ENCODE measurements at regions not wholly inside any gene's neighbourhood (a gene's known extent, or its start where the extent isn't known, plus 50 kb on each side); places are given as distances from the start of the nearest gene placed in this dataset.

GRCh38 chr10:30556189-30556588 lies 73.4 kb downstream of the LYZL2 start:
- Mint-ChIP-seq H3K4me1 (peaks cover 3% of the 10 kb centered on the region), H3K9me3 (ENCODE audit: insufficient read depth) (no peaks in the 10 kb centered on the region), H3K27me3 (peaks cover 4% of the 10 kb centered on the region), H3K4me3 (no peak overlapping the region), H3K27ac (no peak overlapping the region)
- Histone ChIP-seq H2AFZ (ENCODE audit: insufficient read depth, low read depth, low read length, poor library complexity, severe bottlenecking) (no peak overlapping the region), H3K4me3 (ENCODE audit: control extremely low read depth in 1 of 5, extremely low read depth in 1 of 5, insufficient read depth in 1 of 5, low read depth in 2 of 5, low read length in 4 of 5) (no peak overlapping the region), H3K79me2 (ENCODE audit: control insufficient read depth, insufficient read depth, low read length) (no peaks in the 10 kb centered on the region), H3K4me2 (replicated peaks; ENCODE audit: low read depth, low read length, poor library complexity, severe bottlenecking) (no peak overlapping the region), H3K9me3 (ENCODE audit: control extremely low read depth in 1 of 3, control insufficient read depth in 2 of 3, insufficient read depth in 1 of 3, low read length in 2 of 3) (no peaks in the 10 kb centered on the region), H4K20me1 (ENCODE audit: control insufficient read depth, insufficient read depth, low read length, poor library complexity, severe bottlenecking) (no peaks in the 10 kb centered on the region), H3K9ac (ENCODE audit: low read length) (no peak overlapping the region), H3K27me3 (replicated peaks in 1 of 4; ENCODE audit: control extremely low read depth in 1 of 4, control insufficient read depth in 3 of 4, insufficient read depth in 4 of 4, low read length in 3 of 4) (no peaks in the 10 kb centered on the region), H3K27ac (ENCODE audit: low read length in 2 of 2) (no peak overlapping the region), H3K4me1 (ENCODE audit: control insufficient read depth in 2 of 2, insufficient read depth in 2 of 2, low read length in 2 of 2) (no peaks in the 10 kb centered on the region), H3K36me3 (replicated peaks in 1 of 2; ENCODE audit: control extremely low read depth in 1 of 2, control insufficient read depth in 1 of 2, extremely low read depth in 1 of 2, insufficient read depth in 2 of 2, low read length in 1 of 2) (no peaks in the 10 kb centered on the region)
- POLR2A ChIA-PET, result no interaction called here
- CTCF ChIA-PET, result interaction anchor here (1.5 to 2.5 kb wide), 2 partner anchors 10 to 34 kb away, joined by 3 to 7 read pairs; no protein-coding TSS in a partner anchor
- TF ChIP-seq EZH2 (IDR thresholded peaks at IDR 0.05; ENCODE audit: borderline replicate concordance, insufficient read depth, low read depth, low read length, poor library complexity, severe bottlenecking) (no peak), CTCF (IDR thresholded peaks at IDR 0.05) (no peak)
- 100% methylated on average over 1 of the region's 1 CpG for WGBS (ENCODE audit: insufficient coverage)
- ATAC-seq (ENCODE audit: low read depth), result no peak
- DNase-seq, result no peak
- intact Hi-C loops (cut with micrococcal nuclease), result no loop called here

- peaks cover 5% of the 10 kb centered on the region for H3K4me1 Mint-ChIP-seq
- intact Hi-C loops (cut with micrococcal nuclease), result no loop called here
- Histone ChIP-seq H3K79me2 (ENCODE audit: control insufficient read depth, insufficient read depth, low read length) (no peaks in the 10 kb centered on the region), H3K36me3 (replicated peaks in 1 of 2; ENCODE audit: control extremely low read depth in 1 of 2, control insufficient read depth in 1 of 2, extremely low read depth in 1 of 2, insufficient read depth in 2 of 2, low read length in 1 of 2) (no peaks in the 10 kb centered on the region), H3K27me3 (replicated peaks in 1 of 4; ENCODE audit: control extremely low read depth in 1 of 4, control insufficient read depth in 3 of 4, insufficient read depth in 4 of 4, low read length in 3 of 4) (no peaks in the 10 kb centered on the region), H4K20me1 (ENCODE audit: control insufficient read depth, insufficient read depth, low read length, poor library complexity, severe bottlenecking) (no peaks in the 10 kb centered on the region), H3K9me3 (ENCODE audit: control extremely low read depth in 1 of 3, control insufficient read depth in 2 of 3, insufficient read depth in 1 of 3, low read length in 2 of 3) (no peaks in the 10 kb centered on the region), H3K4me1 (ENCODE audit: control insufficient read depth in 2 of 2, insufficient read depth in 2 of 2, low read length in 2 of 2) (no peaks in the 10 kb centered on the region), H3K4me2 (replicated peaks; ENCODE audit: low read depth, low read length, poor library complexity, severe bottlenecking) (no peak overlapping the region), H2AFZ (ENCODE audit: insufficient read depth, low read depth, low read length, poor library complexity, severe bottlenecking) (no peak overlapping the region), H3K27ac (ENCODE audit: low read length in 2 of 2) (no peak overlapping the region), H3K9ac (ENCODE audit: low read length) (no peak overlapping the region), H3K4me3 (ENCODE audit: control extremely low read depth in 1 of 5, extremely low read depth in 1 of 5, insufficient read depth in 1 of 5, low read depth in 2 of 5, low read length in 4 of 5) (no peak overlapping the region)
- H3K4me3 Mint-ChIP-seq, result no peak overlapping the region
- no peaks in the 10 kb centered on the region for H3K9me3 Mint-ChIP-seq (ENCODE audit: insufficient read depth)
- H3K27ac Mint-ChIP-seq, result no peak overlapping the region
- ChIA-PET POLR2A (no interaction called here), CTCF (interaction anchor here (2.5 kb wide), 1 partner anchor 35 kb away, joined by 7 read pairs; no protein-coding TSS in a partner anchor)
- H3K27me3 Mint-ChIP-seq, result no peaks in the 10 kb centered on the region
- ATAC-seq (ENCODE audit: low read depth) (no peak), DNase-seq (no peak)
- TF ChIP-seq CTCF (IDR thresholded peaks at IDR 0.05) (no peak), EZH2 (IDR thresholded peaks at IDR 0.05; ENCODE audit: borderline replicate concordance, insufficient read depth, low read depth, low read length, poor library complexity, severe bottlenecking) (no peak)
- no CpG with 5 or more reads among the region's 5 CpGs for WGBS (ENCODE audit: insufficient coverage)
Observed at GRCh38 chr10:30555465-30555864, 74.1 kb downstream of the LYZL2 start.

All from B cell (primary cell).